Endothelial cell of umbilical vein (primary cell): ENCODE measurements at regions not wholly inside any gene's neighbourhood (a gene's known extent, or its start where the extent isn't known, plus 50 kb on each side); places are given as distances from the start of the nearest gene placed in this dataset.

Experiments
- BruUV-seq: library from RNA; stranded (reverse); fragments of 400-500 nt; replicated peaks from 2 replicates; lab custom pipeline; 2021; lab: Mats Ljungman, UMichigan
- CTCF ChIA-PET: fragments of 300-600, 350-600 bp; sonication (Branson Sonifier 250); formaldehyde crosslinking; loops from one replicate; lab custom pipeline; 2021; ENCODE audit warnings: antibody characterized with exemption, inconsistent platforms; lab: Charles Lee
- POLR2A ChIA-PET: fragments of 300-600, 350-600 bp; sonication (Branson Sonifier 250); formaldehyde crosslinking; loops from one replicate; lab custom pipeline; 2021; ENCODE audit warnings: antibody characterized with exemption, inconsistent platforms; lab: Charles Lee
- DNase-seq: peaks from one replicate; pipeline ENCODE4 v3.0.0-alpha.2; 2011; ENCODE audit warnings: low read depth, low spot score
- FAIRE-seq: peaks from 2 replicates; lab custom pipeline; 2011; peaks lifted over from hg19 to GRCh38; lab: Jason Lieb, UNC
- H2AFZ ChIP-seq: 2 replicates; pipeline ENCODE4 v1.6.0; 2012; ENCODE audit warnings: low read depth, low read length, control low read depth, inconsistent platforms
- H3K27ac ChIP-seq: 2 replicates; pipeline ENCODE4 v1.5.1; 2011; ENCODE audit warnings: low read depth, mild to moderate bottlenecking, control low read depth, low read length, moderate library complexity; ENCODE audit not compliant: insufficient read depth
- H3K27me3 ChIP-seq, 2 experiments: 2 replicates each; pipeline versions ENCODE4 v1.6.0 to v1.6.1; 2011; ENCODE audit warnings: low read length in 2 of 2, mixed read lengths in 1 of 2; ENCODE audit not compliant: control insufficient read depth in 2 of 2, insufficient read depth in 2 of 2
- H3K36me3 ChIP-seq, 2 experiments: 2 replicates in 1 of 2; 3 replicates in 1 of 2; pipeline ENCODE4 v1.5.1; 2011; ENCODE audit warnings: low read length in 2 of 2, mild to moderate bottlenecking in 1 of 2, moderate library complexity in 1 of 2; ENCODE audit not compliant: control insufficient read depth in 2 of 2, insufficient read depth in 2 of 2; ENCODE audit errors: extremely low read depth in 1 of 2
- H3K4me1 ChIP-seq: 3 replicates; pipeline ENCODE4 v1.5.1; 2011; ENCODE audit warnings: mild to moderate bottlenecking, low read length; ENCODE audit not compliant: control insufficient read depth, insufficient read depth; ENCODE audit errors: extremely low read depth
- H3K4me2 ChIP-seq: 2 replicates; pipeline ENCODE4 v1.6.1; 2011; ENCODE audit warnings: low read length, control low read depth, mixed read lengths; ENCODE audit not compliant: insufficient read depth
- H3K4me3 ChIP-seq, 3 experiments: fragments of 200-600 bp in 1 of 3; sonication (generic), shearing (Covaris generic) in 1 of 3; replicated peaks in 1 of 3; 2 replicates each; pipeline ENCODE4 v1.5.1; 2011 to 2016; ENCODE audit warnings: control low read depth in 3 of 3, low read length in 3 of 3, mild to moderate bottlenecking in 2 of 3, inconsistent platforms in 1 of 3, low read depth in 1 of 3, moderate library complexity in 1 of 3; ENCODE audit not compliant: insufficient read depth in 1 of 3
- H3K79me2 ChIP-seq: 2 replicates; pipeline ENCODE4 v1.6.0; 2012; ENCODE audit warnings: low read length, inconsistent platforms; ENCODE audit not compliant: control insufficient read depth, insufficient read depth
- H3K9ac ChIP-seq: replicated peaks from 2 replicates; pipeline ENCODE3; 2011; ENCODE audit warnings: low read length, control low read depth; ENCODE audit not compliant: insufficient read depth; ENCODE audit errors: extremely low read depth
- H3K9me1 ChIP-seq: replicated peaks from 3 replicates; pipeline ENCODE4 v1.6.0; 2011; ENCODE audit warnings: mild to moderate bottlenecking, low read length; ENCODE audit not compliant: control insufficient read depth, insufficient read depth; ENCODE audit errors: extremely low read depth
- H3K9me3 ChIP-seq: replicated peaks from 2 replicates; pipeline ENCODE4 v1.5.1; 2012; ENCODE audit warnings: low read length, inconsistent platforms; ENCODE audit not compliant: control insufficient read depth, insufficient read depth
- H4K20me1 ChIP-seq: replicated peaks from 2 replicates; pipeline ENCODE3; 2011; ENCODE audit warnings: mild to moderate bottlenecking, low read length; ENCODE audit not compliant: control insufficient read depth, insufficient read depth; ENCODE audit errors: extremely low read depth
- GATA2 ChIP-seq: IDR thresholded peaks from 2 replicates; pipeline ENCODE4 v1.7.0; 2011; ENCODE audit warnings: low read depth, mild to moderate bottlenecking, moderate library complexity, mixed read lengths, low read length; ENCODE audit not compliant: insufficient read length, insufficient read depth
- JUN ChIP-seq: IDR thresholded peaks from 2 replicates; pipeline ENCODE4 v1.6.1; 2011; ENCODE audit warnings: borderline replicate concordance, low read depth; ENCODE audit not compliant: insufficient read length, insufficient read depth
- POLR2A ChIP-seq: IDR thresholded peaks from 2 replicates; pipeline ENCODE4 v1.6.1; 2012; ENCODE audit warnings: low read depth, mild to moderate bottlenecking, control low read depth, low read length
- dilution Hi-C: fragments of 300-500 bp; cut with MboI; formaldehyde crosslinking; loops from one replicate; pipeline ENCODE4 v1.15.0; 2019; ENCODE audit warnings: low sequenced_read_pairs; ENCODE audit not compliant: extremely low pct_ligation_motif_present
- intact Hi-C: fragments of 100-400 bp; cut with micrococcal nuclease; formaldehyde crosslinking; loops from one replicate; pipeline ENCODE4 v1.10.0; 2022

DNA sequence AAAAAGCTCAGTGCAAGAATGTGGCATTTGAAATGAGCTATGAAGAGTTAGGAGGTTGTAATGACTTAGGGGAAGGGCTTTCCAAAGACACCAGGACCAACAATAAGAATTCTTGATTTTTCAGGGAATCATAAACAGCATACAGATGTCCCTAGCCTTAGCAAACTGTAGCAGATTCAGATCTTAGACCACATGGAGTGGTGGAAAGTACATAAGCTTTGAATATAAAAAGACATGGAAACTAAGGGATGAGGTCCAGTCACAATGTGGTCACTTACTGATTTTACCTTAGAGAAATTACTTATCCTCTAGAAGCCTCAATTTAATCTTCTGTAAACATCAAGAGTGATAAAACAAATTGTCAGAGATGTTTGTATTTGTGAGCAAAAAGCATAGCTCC, 186.6 kb downstream of the DUSP6 start:
- H3K36me3 ChIP-seq = no peaks in the 10 kb centered on the region
- H3K4me3 ChIP-seq = no peak overlapping the region
- H3K9ac ChIP-seq = no peak overlapping the region
- intact Hi-C loops (loop anchor here (1.0 to 10.0 kb wide), 3 partner anchors 15 to 111 kb away; no protein-coding TSS in a partner anchor), dilution Hi-C loops (no loop called here)
- H4K20me1 ChIP-seq = no peaks in the 10 kb centered on the region
- no peak for FAIRE-seq
- DNase-seq = no peak
- POLR2A ChIA-PET = no interaction called here
- no peaks in the 10 kb centered on the region for H3K27me3 ChIP-seq
- no peaks in the 10 kb centered on the region for H3K79me2 ChIP-seq
- no peak overlapping the region for H3K4me2 ChIP-seq
- H3K27ac ChIP-seq = peak overlapping the region; percentile 42
- BruUV-seq = no TSS peak
- no peaks in the 10 kb centered on the region for H3K9me3 ChIP-seq
- peaks cover 50% of the 10 kb centered on the region for H3K4me1 ChIP-seq
- no peak for TF ChIP-seq GATA2
- CTCF ChIA-PET = interaction anchor here (1.3 kb wide), 1 partner anchor 8 kb away, joined by 8 read pairs; no protein-coding TSS in a partner anchor
- no peaks in the 10 kb centered on the region for H3K9me1 ChIP-seq
- no peak overlapping the region for H2AFZ ChIP-seq

DNA sequence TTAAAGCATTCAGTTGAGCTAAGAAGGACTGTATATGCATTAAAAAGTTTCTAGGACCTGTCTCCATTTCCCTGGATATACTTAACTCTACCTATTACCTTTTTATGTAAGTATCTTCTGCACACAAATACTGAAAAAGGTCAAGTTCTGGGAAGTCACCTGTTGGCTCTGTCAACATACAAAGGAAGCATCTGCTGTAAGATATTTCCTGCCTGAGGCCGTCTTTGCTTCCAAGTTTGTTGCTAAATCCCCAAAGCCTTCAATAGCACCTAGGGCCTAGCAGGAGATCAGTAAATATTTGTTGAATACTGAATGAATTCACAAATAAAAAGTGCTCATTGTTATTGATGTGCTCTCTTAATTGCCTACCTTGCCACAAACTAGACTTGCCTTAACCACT, 188.4 kb downstream of the DUSP6 start:
- Histone ChIP-seq H4K20me1 (no peaks in the 10 kb centered on the region), H3K9ac (no peak overlapping the region), H3K4me1 (peaks cover 61% of the 10 kb centered on the region), H3K27me3 (no peaks in the 10 kb centered on the region), H3K4me2 (peak overlapping the region; percentile 2), H2AFZ (no peak overlapping the region), H3K9me1 (no peaks in the 10 kb centered on the region), H3K36me3 (no peaks in the 10 kb centered on the region), H3K9me3 (no peaks in the 10 kb centered on the region), H3K27ac (no peak overlapping the region), H3K4me3 (no peak overlapping the region), H3K79me2 (no peaks in the 10 kb centered on the region)
- BruUV-seq = no TSS peak
- CTCF ChIA-PET = interaction anchor here (1.6 to 2.0 kb wide), 2 partner anchors 12 to 62 kb away, joined by 5 to 7 read pairs; no protein-coding TSS in a partner anchor
- FAIRE-seq = peak; percentile 47
- intact Hi-C loops (loop anchor here (2.0 to 10.0 kb wide), 5 partner anchors 71 to 297 kb away; no protein-coding TSS in a partner anchor), dilution Hi-C loops (no loop called here)
- no peak for TF ChIP-seq JUN
- TF ChIP-seq POLR2A = no peak
- POLR2A ChIA-PET = no interaction called here
- DNase-seq = peak; percentile 79
